ENCODE measurements at regions not wholly inside any gene's neighbourhood (a gene's known extent, or its start where the extent isn't known, plus 50 kb on each side); places are given as distances from the start of the nearest gene placed in this dataset.
A peak's percentile ranks its signal among the peaks of the same experiment; 100 is the strongest.
"Not testable (repeated sequence)": the region's sequence is repeated elsewhere in the genome, so short reads cannot be mapped to it uniquely, and the experiment has no call there.

- no peak for DNase-seq (ENCODE audit: low spot score)
These were observed 115.8 kb downstream of the MPP7 start for GRCh38 chr10:28186887-28187578.

GRCh38 chr10:28186461-28186860, 116.4 kb downstream of the MPP7 start:
- no peak for DNase-seq (ENCODE audit: low spot score)

- DNase-seq (ENCODE audit: low spot score): no peak
These were observed 118.1 kb downstream of the MPP7 start for GRCh38 chr10:28184810-28185209.

GRCh38 chr10:28181478-28182096, 121.3 kb downstream of the MPP7 start:
- no peak for DNase-seq (ENCODE audit: low spot score)

DNA sequence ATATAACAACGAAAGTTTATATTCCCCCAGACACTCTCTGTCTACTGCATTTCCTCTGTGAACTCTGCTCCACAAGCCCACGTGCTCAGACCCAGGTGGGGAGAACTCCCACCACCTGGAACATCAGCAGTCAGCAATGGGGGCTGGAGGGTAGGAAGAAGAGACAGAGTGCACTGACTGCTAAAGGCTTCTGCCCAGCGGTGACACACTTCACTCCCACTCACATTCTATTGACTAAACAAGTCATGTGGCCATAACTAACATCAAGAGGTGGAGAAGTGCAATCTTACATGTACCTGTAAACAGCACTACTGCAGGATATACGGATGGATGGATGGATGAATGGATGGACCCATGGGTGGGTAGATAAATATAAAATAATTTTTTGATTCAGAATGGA, 122.2 kb downstream of the MPP7 start:
- no peak for DNase-seq (ENCODE audit: low spot score)

- DNase-seq (ENCODE audit: low spot score): no peak
These were observed 123.1 kb downstream of the MPP7 start for GRCh38 chr10:28179743-28180099.

GRCh38 chr10:28179006-28179742, 123.7 kb downstream of the MPP7 start:
- peak; percentile 41 for DNase-seq (ENCODE audit: low spot score)

DNA sequence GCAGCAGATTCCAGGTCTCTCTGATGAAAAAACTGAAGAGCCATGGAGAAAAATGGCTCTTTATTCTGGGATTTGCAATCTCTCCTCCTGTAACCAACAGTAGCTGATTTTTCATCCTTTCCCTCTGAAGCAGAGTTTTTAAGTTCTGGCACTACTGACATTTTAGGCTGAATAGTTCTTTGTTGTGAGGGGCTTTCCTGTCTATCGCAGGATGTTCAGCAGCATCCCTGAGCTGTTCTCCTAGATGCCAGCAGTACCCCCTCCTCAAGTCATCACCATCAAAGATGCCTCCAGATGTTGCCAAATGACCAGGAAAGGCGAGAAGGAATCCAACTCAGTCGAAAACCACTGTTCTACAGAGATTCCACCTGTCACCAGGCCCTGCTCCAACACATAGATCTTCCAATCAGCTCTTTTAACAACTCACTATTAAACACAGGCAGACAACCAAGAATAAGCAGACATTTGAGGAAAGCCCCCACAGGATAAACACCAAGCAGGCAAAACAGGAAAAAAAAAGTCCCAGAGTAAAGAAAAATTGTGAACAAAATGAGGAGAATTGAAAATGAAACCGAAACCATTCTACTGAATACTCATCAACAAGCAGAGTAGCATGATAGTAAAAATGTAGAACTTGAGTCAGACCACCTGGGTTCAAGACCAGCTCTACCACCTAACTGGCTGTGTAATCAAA, 124.8 kb downstream of the MPP7 start:
- DNase-seq (ENCODE audit: low spot score): no peak

DNA sequence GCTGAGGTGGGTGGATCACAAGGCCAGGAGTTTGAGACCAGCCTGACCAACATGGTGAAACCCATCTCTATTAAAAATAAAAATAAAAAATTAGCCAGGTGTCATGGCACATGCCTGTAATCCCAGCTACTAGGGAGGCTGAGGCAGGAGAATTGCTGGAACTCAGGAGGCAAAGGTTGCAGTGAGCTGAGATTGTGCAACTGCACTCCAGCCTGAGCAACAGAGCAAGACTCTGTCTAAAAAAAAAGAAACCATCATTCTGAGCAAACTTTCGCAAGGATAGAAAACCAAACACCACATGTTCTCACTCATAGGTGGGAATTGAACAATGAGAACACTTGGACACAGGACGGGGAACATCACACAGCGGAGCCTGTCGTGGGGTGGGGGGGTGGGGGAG, 126.4 kb downstream of the MPP7 start:
- not testable (repeated sequence) for DNase-seq (ENCODE audit: low spot score)

GRCh38 chr10:28172223-28172610, 130.6 kb downstream of the MPP7 start:
- DNase-seq (ENCODE audit: low spot score): no peak

DNA sequence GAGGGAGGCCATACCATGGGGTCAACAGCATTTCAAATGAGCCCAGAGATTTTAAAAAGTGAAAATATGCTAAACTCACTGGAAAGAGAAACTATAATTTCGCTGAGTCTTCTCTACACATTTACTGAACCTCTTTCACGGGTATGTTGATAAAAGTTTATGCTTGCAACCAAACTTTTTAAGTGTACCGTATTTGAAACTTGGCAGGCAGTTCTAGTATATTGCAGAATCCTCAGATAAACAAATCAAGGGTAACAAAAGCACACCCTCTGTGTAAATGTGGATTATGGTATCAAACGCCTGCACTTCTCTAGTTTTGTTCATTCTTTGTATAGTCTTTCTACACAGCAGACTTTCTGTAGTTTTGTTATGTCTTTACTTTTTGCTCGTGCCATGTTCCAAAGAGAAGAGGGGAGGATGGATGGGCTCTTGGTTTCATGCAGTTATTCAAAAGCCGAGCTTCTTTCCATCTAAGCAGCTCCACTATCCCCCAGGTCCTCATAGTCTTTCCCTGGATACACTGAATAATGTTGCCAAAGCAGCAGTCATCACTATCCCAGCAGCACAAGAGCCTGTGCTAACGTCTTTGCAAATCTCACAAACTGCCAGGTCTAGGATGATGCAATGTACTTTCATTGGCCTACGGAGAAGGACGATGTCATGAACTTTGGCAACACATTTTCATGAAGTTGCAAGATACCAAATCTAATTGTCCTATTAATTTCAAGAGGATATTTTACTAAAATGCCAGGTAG, 131.2 kb downstream of the MPP7 start:
- no peak for DNase-seq (ENCODE audit: low spot score)

DNA sequence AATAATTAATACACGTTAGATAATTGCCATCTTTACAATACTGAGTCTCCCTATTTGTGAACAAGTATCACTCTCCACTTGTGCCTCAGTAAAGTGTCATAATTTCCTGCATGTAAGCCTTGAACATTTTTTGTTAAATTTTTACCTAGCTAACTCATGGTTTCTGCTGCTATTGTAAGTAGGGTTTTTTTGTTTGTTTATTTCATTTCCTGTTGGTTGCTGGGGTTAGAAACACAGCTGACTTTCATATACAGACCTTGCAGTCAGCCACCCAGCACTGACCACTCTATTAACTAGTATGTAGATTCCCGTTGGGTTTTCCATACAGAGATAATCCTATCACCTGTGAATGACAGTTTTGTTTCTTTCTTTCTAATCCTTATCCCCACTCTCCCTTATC, 133.3 kb downstream of the MPP7 start:
- no peak for DNase-seq (ENCODE audit: low spot score)

DNA sequence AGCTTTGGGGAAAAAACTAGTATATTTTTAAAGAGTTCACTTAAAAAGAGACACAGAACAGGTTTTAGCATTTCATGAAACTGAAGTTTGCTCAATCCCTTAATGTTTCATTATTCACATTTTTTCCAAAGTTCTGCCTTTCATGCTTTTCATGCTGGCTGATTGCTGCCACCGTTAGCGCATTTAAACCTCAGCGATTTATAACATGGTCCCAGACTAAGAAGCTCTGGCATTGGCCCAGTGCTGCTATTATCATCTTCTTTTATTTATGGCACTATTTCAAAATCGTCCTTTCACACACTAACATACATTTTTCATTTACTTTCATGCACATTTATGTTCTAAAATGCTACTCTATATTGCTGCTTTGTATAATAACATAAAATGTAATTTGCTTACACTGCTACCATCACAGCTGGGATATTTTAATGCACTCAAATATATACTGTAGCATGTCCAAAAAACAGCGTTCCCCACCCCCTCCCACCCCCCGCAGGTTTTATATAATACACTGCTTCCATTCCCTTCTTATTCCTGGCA, 141.9 kb downstream of the MPP7 start:
- no peak for DNase-seq (ENCODE audit: low spot score)

DNA sequence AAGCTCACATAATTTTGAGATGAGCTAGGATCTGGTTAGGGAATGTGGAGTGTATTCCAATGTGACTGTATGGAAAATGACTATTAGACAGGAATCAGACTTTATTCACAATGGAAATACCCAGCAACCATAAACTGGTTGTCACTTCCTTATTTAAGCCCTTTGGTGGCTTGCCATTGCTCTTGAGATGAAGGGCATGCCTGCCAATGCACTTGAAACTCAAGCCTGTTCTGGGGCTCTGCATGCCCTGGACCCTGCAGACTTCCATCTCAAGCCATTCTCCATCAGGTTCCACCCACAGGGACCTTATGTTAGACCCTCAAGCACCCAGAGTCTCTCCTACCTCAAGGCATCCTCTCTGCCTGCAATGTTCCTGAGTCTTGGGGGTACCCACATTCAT, 145.5 kb downstream of the MPP7 start:
- DNase-seq (ENCODE audit: low spot score): no peak

GRCh38 chr10:28155726-28156125, 147.1 kb downstream of the MPP7 start:
- no peak for DNase-seq (ENCODE audit: low spot score)

GRCh38 chr10:28151636-28152035, 151.2 kb downstream of the MPP7 start:
- DNase-seq (ENCODE audit: low spot score): no peak

- no peak for DNase-seq (ENCODE audit: low spot score)
These were observed 150.9 kb upstream of the ODAD2 start for GRCh38 chr10:28149746-28150145.

DNA sequence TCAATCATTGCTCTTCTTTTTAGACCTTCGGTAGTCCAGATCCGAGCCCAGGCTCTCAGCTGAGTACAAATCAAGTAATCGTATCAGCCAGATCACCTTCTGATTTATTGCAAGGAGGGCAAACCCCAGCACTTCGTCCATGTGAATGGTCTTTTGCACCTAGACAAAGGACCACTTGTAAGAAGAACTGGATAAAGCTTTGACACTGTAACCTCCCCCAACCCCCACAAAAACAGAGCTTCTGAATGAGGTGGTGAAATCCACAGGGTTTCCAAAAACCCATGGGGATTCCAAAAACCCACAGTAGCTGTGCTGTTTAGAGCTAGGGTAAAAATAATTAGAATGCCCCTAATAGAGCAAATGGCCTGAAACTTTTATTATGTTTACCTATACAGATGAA, 148.8 kb upstream of the ODAD2 start:
- DNase-seq (ENCODE audit: low spot score): no peak

DNA sequence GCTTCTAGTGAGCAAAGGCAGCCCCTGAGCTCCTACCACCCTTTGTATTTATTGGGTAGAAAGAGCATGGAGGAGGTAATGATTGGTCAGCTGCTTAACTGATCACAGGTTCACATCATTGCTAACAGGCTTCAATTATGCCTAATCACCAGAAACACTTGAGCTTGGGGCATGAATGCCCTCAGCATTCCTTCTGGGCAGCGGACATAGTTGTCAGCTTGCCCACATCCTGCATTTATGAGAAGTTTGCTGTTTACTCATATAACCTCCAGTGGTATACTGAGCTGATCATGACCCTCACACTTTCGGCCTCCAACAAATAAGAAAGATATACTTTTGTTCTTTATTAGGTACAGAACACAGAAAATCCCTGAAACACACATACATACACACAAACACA, 140.3 kb upstream of the ODAD2 start:
- DNase-seq (ENCODE audit: low spot score): no peak

GRCh38 chr10:28137907-28138880, 139.3 kb upstream of the ODAD2 start:
- DNase-seq (ENCODE audit: low spot score): no peak

- DNase-seq (ENCODE audit: low spot score): no peak
These were observed 136.4 kb upstream of the ODAD2 start for GRCh38 chr10:28135258-28135657.

Measured in D341Med (cell line).